ENCODE measurements at regions not wholly inside any gene's neighbourhood (a gene's known extent, or its start where the extent isn't known, plus 50 kb on each side); places are given as distances from the start of the nearest gene placed in this dataset.

GRCh38 chr2:19776941-19777514 lies 124.8 kb downstream of the TTC32 start:
- DNase-seq, result no peak

GRCh38 chr2:19775838-19776237 lies 125.9 kb downstream of the TTC32 start:
- no peak for DNase-seq

- DNase-seq, result no peak
These were observed 126.5 kb downstream of the TTC32 start for GRCh38 chr2:19775315-19775714.

- DNase-seq, result no peak
These were observed 127.0 kb downstream of the TTC32 start for GRCh38 chr2:19774805-19775176.

- DNase-seq, result no peak
These were observed 128.8 kb downstream of the TTC32 start for GRCh38 chr2:19772981-19773380.

- DNase-seq, result no peak
These were observed 132.3 kb downstream of the TTC32 start for GRCh38 chr2:19769513-19769912.

GRCh38 chr2:19767899-19768298 lies 133.9 kb downstream of the TTC32 start:
- no peak for DNase-seq

- DNase-seq, result no peak
These were observed 136.8 kb downstream of the TTC32 start for GRCh38 chr2:19764998-19765397.

- no peak for DNase-seq
These were observed 138.1 kb downstream of the TTC32 start for GRCh38 chr2:19763731-19764130.

- DNase-seq, result no peak
These were observed 138.7 kb downstream of the TTC32 start for GRCh38 chr2:19762959-19763605.

GRCh38 chr2:19762142-19762541 lies 139.6 kb downstream of the TTC32 start:
- DNase-seq, result no peak

GRCh38 chr2:19759880-19760279 lies 141.9 kb downstream of the TTC32 start:
- DNase-seq, result no peak

GRCh38 chr2:19758658-19759057 lies 143.1 kb downstream of the TTC32 start:
- no peak for DNase-seq

GRCh38 chr2:19757586-19757985 lies 144.2 kb downstream of the TTC32 start:
- no peak for DNase-seq

GRCh38 chr2:19754907-19755306 lies 146.9 kb downstream of the TTC32 start:
- DNase-seq, result no peak

- no peak for DNase-seq
These were observed 148.0 kb downstream of the TTC32 start for GRCh38 chr2:19753818-19754217.

GRCh38 chr2:19753314-19753713 lies 148.5 kb downstream of the TTC32 start:
- DNase-seq, result no peak

- no peak for DNase-seq
These were observed 149.3 kb downstream of the TTC32 start for GRCh38 chr2:19752500-19752899.

- no peak for DNase-seq
These were observed 150.2 kb downstream of the TTC32 start for GRCh38 chr2:19751631-19752030.

GRCh38 chr2:19750136-19750535 lies 151.6 kb downstream of the TTC32 start:
- DNase-seq, result no peak

- no peak for DNase-seq
These were observed 152.3 kb downstream of the TTC32 start for GRCh38 chr2:19749507-19749836.

GRCh38 chr2:19748711-19749506 lies 152.9 kb downstream of the TTC32 start:
- no peak for DNase-seq

GRCh38 chr2:19748073-19748375 lies 153.8 kb downstream of the TTC32 start:
- no peak for DNase-seq

- DNase-seq, result no peak
These were observed 154.3 kb downstream of the TTC32 start for GRCh38 chr2:19747310-19748072.
